GM12891 (cell line): ENCODE measurements at regions not wholly inside any gene's neighbourhood (a gene's known extent, or its start where the extent isn't known, plus 50 kb on each side); places are given as distances from the start of the nearest gene placed in this dataset.

ENCODE experiments used
- POLR2A ChIP-seq: IDR thresholded peaks from 2 replicates; pipeline ENCODE4 v1.6.1; 2011; ENCODE audit warnings: low read depth, low read length, control low read depth
- POLR2AphosphoS5 ChIP-seq: IDR thresholded peaks from 2 replicates; pipeline ENCODE4 v1.6.1; 2011; ENCODE audit warnings: low read depth, low read length, control low read depth
- TAF1 ChIP-seq: IDR thresholded peaks from 2 replicates; pipeline ENCODE4 v1.6.1; 2011; ENCODE audit warnings: low read depth, low read length, control low read depth

- TF ChIP-seq POLR2A = no peak
- no peak for TF ChIP-seq POLR2AphosphoS5
- no peak for TF ChIP-seq TAF1
Observed at GRCh38 chr20:8997701-8998117, 71.2 kb upstream of the PLCB4 start.
